GM12878 (cell line): ENCODE measurements at regions not wholly inside any gene's neighbourhood (a gene's known extent, or its start where the extent isn't known, plus 50 kb on each side); places are given as distances from the start of the nearest gene placed in this dataset.

Experiments used
- ATAC-seq: fragments of 200-7000 bp; cut with Tn5 transposase; 3 replicates; pipeline ENCODE4 v1.9.1; 2020; ENCODE audit warnings: mild to moderate bottlenecking, moderate library complexity
- BruUV-seq: library from RNA; stranded (reverse); fragments of 400-500 nt; replicated peaks from 2 replicates; lab custom pipeline; 2021; lab: Mats Ljungman, UMichigan
- CTCF ChIA-PET: fragments of 300-600 bp; sonication (Branson Sonifier 250); formaldehyde crosslinking; extraction: SDS; loops from one replicate; lab custom pipeline; 2021; ENCODE audit warnings: inconsistent platforms; lab: Yijun Ruan, JAX
- POLR2A ChIA-PET: fragments of 350-600 bp; formaldehyde crosslinking; extraction: SDS; loops from one replicate; lab custom pipeline; 2021; ENCODE audit warnings: inconsistent platforms; lab: Charles Lee
- RAD21 ChIA-PET: fragments of 300-600 bp; sonication (Branson Sonifier 250); formaldehyde crosslinking; loops from one replicate; lab custom pipeline; 2023; ENCODE audit warnings: antibody characterized with exemption; ENCODE audit not compliant: unreplicated experiment; lab: Charles Lee
- SMC1A ChIA-PET: fragments of 300-600 bp; sonication (Branson Sonifier 250); formaldehyde crosslinking; loops from one replicate; lab custom pipeline; 2023; ENCODE audit not compliant: unreplicated experiment, uncharacterized antibody; lab: Charles Lee
- DNase-seq: peaks from one replicate; pipeline ENCODE4 v3.0.0-alpha.2; 2011; ENCODE audit warnings: low read depth, low spot score
- FAIRE-seq: peaks from 3 replicates; lab custom pipeline; 2011; peaks lifted over from hg19 to GRCh38; lab: Jason Lieb, UNC
- H2AFZ ChIP-seq: 2 replicates; pipeline ENCODE4 v1.6.0; 2011; ENCODE audit warnings: low read depth, low read length, control low read depth; ENCODE audit not compliant: control insufficient read depth
- H3K27ac ChIP-seq: 2 replicates; pipeline ENCODE4 v1.5.1; 2011; ENCODE audit warnings: control low read depth; ENCODE audit not compliant: control insufficient read depth, insufficient read depth
- H3K27me3 ChIP-seq, 2 experiments: replicated peaks in 1 of 2; 2 replicates each; pipeline versions ENCODE4 v1.6.0 to v1.6.1; 2011; ENCODE audit warnings: low read length in 1 of 2; ENCODE audit not compliant: control insufficient read depth in 2 of 2, insufficient read depth in 2 of 2
- H3K36me3 ChIP-seq, 2 experiments: 2 replicates each; pipeline ENCODE4 v1.5.1; 2011; ENCODE audit warnings: low read length in 1 of 2; ENCODE audit not compliant: control insufficient read depth in 2 of 2, insufficient read depth in 2 of 2
- H3K4me1 ChIP-seq: 2 replicates; pipeline ENCODE4 v1.6.1; 2011; ENCODE audit warnings: mild to moderate bottlenecking, low read length, moderate library complexity, mixed read lengths; ENCODE audit not compliant: control insufficient read depth, insufficient read depth
- H3K4me2 ChIP-seq: 2 replicates; pipeline ENCODE4 v1.6.0; 2011; ENCODE audit warnings: control low read depth; ENCODE audit not compliant: control insufficient read depth, insufficient read depth
- H3K4me3 ChIP-seq: fragments of 200-600 bp; sonication (generic); 2 replicates; pipeline ENCODE4 v1.5.1; 2016
- H3K79me2 ChIP-seq: 2 replicates; pipeline ENCODE4 v1.6.0; 2011; ENCODE audit warnings: low read length; ENCODE audit not compliant: control insufficient read depth, insufficient read depth
- H3K9ac ChIP-seq: 2 replicates; pipeline ENCODE4 v1.8.0; 2011; ENCODE audit warnings: low read length, control low read depth, mixed read lengths; ENCODE audit not compliant: control insufficient read depth, insufficient read depth
- H3K9me3 ChIP-seq: replicated peaks from 3 replicates; pipeline ENCODE4 v1.5.1; 2011; ENCODE audit warnings: mild to moderate bottlenecking, low read length; ENCODE audit not compliant: control insufficient read depth, insufficient read depth
- H4K20me1 ChIP-seq: 2 replicates; pipeline ENCODE4 v1.6.0; 2011; ENCODE audit not compliant: control insufficient read depth, insufficient read depth
- BMI1 ChIP-seq: fragments of 450-650 bp; IDR thresholded peaks from 2 replicates; pipeline ENCODE4 v1.6.1; 2016; ENCODE audit warnings: mild to moderate bottlenecking, moderate library complexity, borderline replicate concordance
- CHD1 ChIP-seq: IDR thresholded peaks from 2 replicates; pipeline ENCODE4 v1.6.1; 2012; ENCODE audit warnings: low read depth, low read length, improper control_type of control experiment
- ESRRA ChIP-seq: IDR thresholded peaks from 2 replicates; pipeline ENCODE4 v1.6.1; 2012; ENCODE audit warnings: mild to moderate bottlenecking, low read length, improper control_type of control experiment
- GATAD2B ChIP-seq: fragments of 450-650 bp; conservative IDR thresholded peaks from 2 replicates; pipeline ENCODE4 v1.6.1; 2017; ENCODE audit warnings: low read depth, mild to moderate bottlenecking, moderate library complexity
- IKZF1 ChIP-seq: fragments of 450-650 bp; conservative IDR thresholded peaks from 2 replicates; pipeline ENCODE4 v1.6.1; 2017; ENCODE audit warnings: antibody characterized with exemption, mild to moderate bottlenecking
- IRF3 ChIP-seq: fragments of 450-650 bp; IDR thresholded peaks from 2 replicates; pipeline ENCODE4 v1.6.1; 2014; ENCODE audit warnings: mild to moderate bottlenecking
- KDM1A ChIP-seq: fragments of 200-600 bp; sonication (generic); IDR thresholded peaks from 2 replicates; pipeline ENCODE4 v1.6.1; 2016; ENCODE audit warnings: borderline replicate concordance
- RAD51 ChIP-seq: fragments of 450-650 bp; IDR thresholded peaks from 2 replicates; pipeline ENCODE4 v1.6.1; 2016; ENCODE audit warnings: moderate library complexity, mild to moderate bottlenecking, inconsistent platforms
- TARDBP ChIP-seq: IDR thresholded peaks from 2 replicates; pipeline ENCODE4 v1.6.1; 2016; ENCODE audit warnings: borderline replicate concordance
- ZBTB11 ChIP-seq: fragments of 450-650 bp; formaldehyde crosslinking; IDR thresholded peaks from 2 replicates; pipeline ENCODE4 v1.5.0; 2022; ENCODE audit warnings: mild to moderate bottlenecking, missing genetic modification characterization
- ZBTB4 ChIP-seq: fragments of 450-650 bp; formaldehyde crosslinking; IDR thresholded peaks from 2 replicates; pipeline ENCODE4 v1.4.0; 2022; ENCODE audit warnings: mild to moderate bottlenecking, moderate library complexity
- WGBS: methylation state at CpG from one replicate; pipeline ENCODE4 v1.1.6; 2016; ENCODE audit warnings: low lambda C conversion rate; ENCODE audit not compliant: insufficient replicate concordance, insufficient coverage; ENCODE audit errors: missing lambda C conversion rate; 5-methylcytosine and 5-hydroxymethylcytosine counted together
- in situ Hi-C: fragments of 300-500 bp; cut with MboI; formaldehyde crosslinking; loops from 9 replicates; pipeline ENCODE4 v1.14.3; 2018; ENCODE audit warnings: mixed read lengths
- intact Hi-C: fragments of 100-400 bp; cut with micrococcal nuclease; formaldehyde crosslinking; loops from one replicate; pipeline ENCODE4 v1.14.2; 2022; ENCODE audit not compliant: unreplicated experiment

GRCh38 chr14:37899365-37899764 lies 303.9 kb downstream of the TTC6 start:
- Histone ChIP-seq H2AFZ (no peak overlapping the region), H3K36me3 (no peaks in the 10 kb centered on the region), H3K4me2 (no peak overlapping the region), H3K27me3 (no peaks in the 10 kb centered on the region), H3K4me1 (no peaks in the 10 kb centered on the region), H3K27ac (no peak overlapping the region), H3K9me3 (no peaks in the 10 kb centered on the region), H3K9ac (no peak overlapping the region), H3K79me2 (no peaks in the 10 kb centered on the region), H4K20me1 (no peaks in the 10 kb centered on the region; the same call in 1 of the 2 replicates), H3K4me3 (no peak overlapping the region)
- in situ Hi-C loops = no loop called here
- ChIA-PET POLR2A (no interaction called here), CTCF (no interaction called here), RAD21 (no interaction called here), SMC1A (interaction anchor here (0.8 to 1.9 kb wide), 2 partner anchors 9 to 1089 kb away, joined by 3 to 6 read pairs; no protein-coding TSS in a partner anchor)
- DNase-seq (no peak), ATAC-seq (no peak), FAIRE-seq (no peak)
- TF ChIP-seq RAD51 (no peak), CHD1 (no peak), ZBTB11 (CRISPR knock-in tag) (no peak), KDM1A (no peak), TARDBP (no peak), GATAD2B (no peak), ZBTB4 (CRISPR knock-in tag) (no peak), ESRRA (no peak), IKZF1 (no peak), BMI1 (no peak), IRF3 (no peak)
- intact Hi-C loops = no loop called here
- no TSS peak for BruUV-seq
- 11% methylated on average over 4 of the region's 4 CpGs for WGBS
